Liver (tissue), 7 donors: ENCODE measurements at regions not wholly inside any gene's neighbourhood (a gene's known extent, or its start where the extent isn't known, plus 50 kb on each side); places are given as distances from the start of the nearest gene placed in this dataset.
"Not testable (repeated sequence)": the region's sequence is repeated elsewhere in the genome, so short reads cannot be mapped to it uniquely, and the experiment has no call there.

Experiments
- DNase-seq: peaks from one replicate; pipeline ENCODE4 v3.0.0-alpha.2; 2017; ENCODE audit warnings: low spot score
- H3K27ac ChIP-seq, 2 donors: one replicate each; pipeline ENCODE4 v1.7.0; 2013; ENCODE audit warnings: inconsistent platforms in 2 of 2, low read length in 2 of 2, control low read depth in 1 of 2, low read depth in 1 of 2, mild to moderate bottlenecking in 1 of 2
- H3K27me3 ChIP-seq, 4 donors: one replicate each; pipeline versions ENCODE4 v1.6.1 to v1.7.0; 2013; ENCODE audit warnings: low read length in 3 of 4, inconsistent platforms in 1 of 4, mild to moderate bottlenecking in 1 of 4, moderate library complexity in 1 of 4; ENCODE audit not compliant: control insufficient read depth in 4 of 4, insufficient read depth in 4 of 4
- H3K36me3 ChIP-seq, 4 donors: one replicate each; pipeline versions ENCODE4 v1.6.1 to v1.7.0; 2013; ENCODE audit warnings: low read length in 3 of 4, mild to moderate bottlenecking in 3 of 4, low read depth in 1 of 4, moderate library complexity in 1 of 4; ENCODE audit not compliant: control insufficient read depth in 4 of 4, insufficient read depth in 3 of 4
- H3K4me1 ChIP-seq, 4 donors: one replicate each; pipeline versions ENCODE4 v1.6.1 to v1.7.0; 2013; ENCODE audit warnings: low read length in 3 of 4, mild to moderate bottlenecking in 3 of 4, moderate library complexity in 1 of 4; ENCODE audit not compliant: control insufficient read depth in 4 of 4, insufficient read depth in 4 of 4
- H3K4me3 ChIP-seq, 3 donors: one replicate each; pipeline versions ENCODE4 v1.6.1 to v1.7.0; 2013; ENCODE audit warnings: low read length in 3 of 3, control low read depth in 1 of 3, low read depth in 1 of 3, mild to moderate bottlenecking in 1 of 3
- H3K9ac ChIP-seq, 2 donors: one replicate each; pipeline ENCODE4 v1.7.0; 2013; ENCODE audit warnings: low read length in 2 of 2, mild to moderate bottlenecking in 2 of 2, moderate library complexity in 2 of 2, control low read depth in 1 of 2, low read depth in 1 of 2
- H3K9me3 ChIP-seq, 4 donors: one replicate each; pipeline versions ENCODE4 v1.6.1 to v1.7.0; 2013; ENCODE audit warnings: low read length in 3 of 4; ENCODE audit not compliant: control insufficient read depth in 4 of 4
- EGR1 ChIP-seq, 2 donors: IDR thresholded peaks; 2 replicates each; pipeline ENCODE4 v1.6.1; 2016 to 2018; ENCODE audit warnings: antibody characterized with exemption in 2 of 2, low read depth in 2 of 2
- FOXA1 ChIP-seq: IDR thresholded peaks from 2 replicates; pipeline ENCODE4 v1.6.1; 2016; ENCODE audit warnings: antibody characterized with exemption
- HNF4A ChIP-seq, 2 donors: conservative IDR thresholded peaks; 2 replicates each; pipeline ENCODE4 v1.6.1; 2016; ENCODE audit warnings: antibody characterized with exemption in 2 of 2, mild to moderate bottlenecking in 2 of 2
- NR2F2 ChIP-seq: IDR thresholded peaks from 2 replicates; pipeline ENCODE4 v1.6.1; 2016; ENCODE audit warnings: antibody characterized with exemption
- RAD21 ChIP-seq, 2 donors: IDR thresholded peaks; 2 replicates each; pipeline ENCODE4 v1.6.1; 2016; ENCODE audit warnings: antibody characterized with exemption in 2 of 2, mild to moderate bottlenecking in 2 of 2
- REST ChIP-seq: IDR thresholded peaks from 2 replicates; pipeline ENCODE4 v1.6.1; 2016; ENCODE audit warnings: antibody characterized with exemption, mild to moderate bottlenecking
- RXRA ChIP-seq, 2 donors: IDR thresholded peaks; 2 replicates each; pipeline ENCODE4 v1.6.1; 2017 to 2018; ENCODE audit warnings: antibody characterized with exemption in 2 of 2, mild to moderate bottlenecking in 1 of 2
- TAF1 ChIP-seq: conservative IDR thresholded peaks from 2 replicates; pipeline ENCODE4 v1.6.1; 2016; ENCODE audit warnings: antibody characterized with exemption, mild to moderate bottlenecking
- YY1 ChIP-seq: IDR thresholded peaks from 2 replicates; pipeline ENCODE4 v1.6.1; 2016; ENCODE audit warnings: antibody characterized with exemption, mild to moderate bottlenecking
- ZBTB33 ChIP-seq: IDR thresholded peaks from 2 replicates; pipeline ENCODE4 v1.6.1; 2016; ENCODE audit warnings: antibody characterized with exemption
- WGBS: extraction: QIAGEN DNeasy Blood & Tissue Kit; methylation state at CpG from one replicate; pipeline ENCODE4 v1.1.7; 2013; 5-methylcytosine and 5-hydroxymethylcytosine counted together
- donor health status: healthy.
- donor health status: healthy.
- donor health status: healthy.
- donor health status: healthy.

GRCh38 chr13:18257686-18258085 is 923.9 kb downstream of the TUBA3C start:
- H3K27me3 ChIP-seq, H3K27ac ChIP-seq, H3K9me3 ChIP-seq, DNase-seq, H3K9ac ChIP-seq, H3K4me3 ChIP-seq, H3K4me1 ChIP-seq, H3K36me3 ChIP-seq: not testable (repeated sequence)
- 73% methylated on average over 9 of the region's 9 CpGs for WGBS

- not testable (repeated sequence) for H3K4me3 ChIP-seq, H3K27ac ChIP-seq, H3K36me3 ChIP-seq, H3K27me3 ChIP-seq, H3K4me1 ChIP-seq, DNase-seq, H3K9me3 ChIP-seq, H3K9ac ChIP-seq
- WGBS, result 83% methylated on average over 11 of the region's 12 CpGs
- peak in 1 of 2 donors; percentile 6 for TF ChIP-seq RAD21 (IDR thresholded peaks at IDR 0.05)
Measured at GRCh38 chr13:18252848-18253247, 928.8 kb downstream of the TUBA3C start.

GRCh38 chr13:18248533-18249240 is 932.9 kb downstream of the TUBA3C start:
- whole genome bisulfite sequencing, result 86% methylated on average over 12 of the region's 12 CpGs
- not testable (repeated sequence) for H3K9me3 ChIP-seq

GRCh38 chr13:18240086-18240485 is 941.5 kb downstream of the TUBA3C start:
- WGBS, result 58% methylated on average over 3 of the region's 3 CpGs

More at GRCh38 chr13:18248533-18249240, 932.9 kb downstream of the TUBA3C start:
- H3K36me3 ChIP-seq, H3K4me1 ChIP-seq, H3K27ac ChIP-seq, DNase-seq, H3K27me3 ChIP-seq, H3K4me3 ChIP-seq, H3K9ac ChIP-seq: not testable (repeated sequence)

GRCh38 chr13:18238586-18238985 is 943.0 kb downstream of the TUBA3C start:
- H3K27ac ChIP-seq, H3K9ac ChIP-seq, DNase-seq, H3K27me3 ChIP-seq, H3K4me1 ChIP-seq, H3K9me3 ChIP-seq, H3K4me3 ChIP-seq, H3K36me3 ChIP-seq: not testable (repeated sequence)
- 66% methylated on average over 5 of the region's 5 CpGs for WGBS

More at GRCh38 chr13:18240086-18240485, 941.5 kb downstream of the TUBA3C start:
- H3K4me3 ChIP-seq, H3K9me3 ChIP-seq, H3K27ac ChIP-seq, H3K27me3 ChIP-seq, H3K9ac ChIP-seq, H3K36me3 ChIP-seq, H3K4me1 ChIP-seq, DNase-seq: not testable (repeated sequence)

- no peaks in the 10 kb centered on the region for H3K36me3 ChIP-seq
- no peak overlapping the region for H3K27ac ChIP-seq
- H3K4me1 ChIP-seq, result no peaks in the 10 kb centered on the region
- no peak overlapping the region for H3K9ac ChIP-seq
- peaks cover 0 to 3% (median 1%) of the 10 kb centered on the region in 4 donors for H3K9me3 ChIP-seq
- H3K4me3 ChIP-seq, result no peak overlapping the region
- no peak for DNase-seq
- 93% methylated on average over 34 of the region's 34 CpGs for WGBS
- H3K27me3 ChIP-seq, result no peaks in the 10 kb centered on the region
- no peak for TF ChIP-seq YY1
- no peak for TF ChIP-seq RXRA (IDR thresholded peaks at IDR 0.05)
- TF ChIP-seq EGR1 (IDR thresholded peaks at IDR 0.05; ENCODE audit: low read depth in 2 of 2), result no peak
- TF ChIP-seq ZBTB33, result no peak
- no peak for TF ChIP-seq HNF4A (conservative IDR thresholded peaks at IDR 0.05)
- no peak for TF ChIP-seq FOXA1
- no peak for TF ChIP-seq RAD21 (IDR thresholded peaks at IDR 0.05)
- TF ChIP-seq NR2F2, result no peak
- TF ChIP-seq TAF1, result no peak
- TF ChIP-seq REST, result no peak
Measured at GRCh38 chr13:18236528-18236815, 945.2 kb downstream of the TUBA3C start.
